HCT116 (cell line): ENCODE measurements at regions not wholly inside any gene's neighbourhood (a gene's known extent, or its start where the extent isn't known, plus 50 kb on each side); places are given as distances from the start of the nearest gene placed in this dataset.

ENCODE experiments used
- ATAC-seq: fragments of 200-7000 bp; cut with Tn5 transposase; 2 replicates; pipeline ENCODE4 v1.9.1; 2020; ENCODE audit warnings: mild to moderate bottlenecking, moderate library complexity
- BruUV-seq: library from RNA; stranded (reverse); fragments of 400-500 nt; replicated peaks from 2 replicates; lab custom pipeline; 2021; lab: Mats Ljungman, UMichigan
- CTCF ChIA-PET: fragments of 300-600 bp; sonication (Branson Sonifier 250); formaldehyde crosslinking; loops from one replicate; lab custom pipeline; 2021; ENCODE audit warnings: antibody characterized with exemption; lab: Charles Lee
- POLR2A ChIA-PET: fragments of 300-600, 350-600 bp; sonication (Branson Sonifier 250); formaldehyde crosslinking; loops from one replicate; lab custom pipeline; 2021; ENCODE audit warnings: antibody characterized with exemption; lab: Charles Lee
- RAD21 ChIA-PET, 2 experiments: fragments of 300-600 bp; sonication (Branson Sonifier 250); formaldehyde crosslinking; loops; one replicate each; lab custom pipeline; 2023; ENCODE audit warnings: low total read pairs in 2 of 2; ENCODE audit not compliant: uncharacterized antibody in 2 of 2, unreplicated experiment in 2 of 2, low non-redundant PET in 1 of 2; lab: Charles Lee
- DNase-seq: peaks from one replicate; pipeline ENCODE4 v3.0.0-alpha.2; 2010; ENCODE audit warnings: low read depth, low spot score
- H2AFZ ChIP-seq: fragments of 200-600 bp; shearing (Covaris generic), sonication (generic); 2 replicates; pipeline ENCODE4 v1.6.1; 2017; ENCODE audit warnings: low read depth, mixed run types, mixed read lengths, antibody characterized with exemption, low read length; ENCODE audit not compliant: poor library complexity, severe bottlenecking
- H3K27ac ChIP-seq: 2 replicates; pipeline ENCODE4 v1.5.1; 2012; ENCODE audit warnings: low read depth, low read length
- H3K27me3 ChIP-seq: fragments of 200-600 bp; sonication (generic); 2 replicates; pipeline ENCODE4 v1.6.1; 2016; ENCODE audit warnings: mixed run types, low read length, mixed read lengths; ENCODE audit not compliant: insufficient read depth
- H3K36me3 ChIP-seq, 2 experiments: fragments of 200-500 bp in 1 of 2; fragments of 200-600 bp in 1 of 2; sonication (Bioruptor generic) in 1 of 2; sonication (generic) in 1 of 2; 2 replicates each; pipeline versions ENCODE4 v1.5.1 to v1.6.1; 2014 to 2016; ENCODE audit warnings: low read length in 2 of 2, inconsistent platforms in 1 of 2, mixed read lengths in 1 of 2, mixed run types in 1 of 2; ENCODE audit not compliant: insufficient read depth in 2 of 2, control insufficient read depth in 1 of 2
- H3K4me1 ChIP-seq, 2 experiments: fragments of 200-600 bp in 1 of 2; sonication (generic) in 1 of 2; 2 replicates each; pipeline versions ENCODE4 v1.5.1 to v1.6.1; 2012 to 2017; ENCODE audit warnings: low read length in 2 of 2, inconsistent platforms in 1 of 2, mild to moderate bottlenecking in 1 of 2, mixed read lengths in 1 of 2, mixed run types in 1 of 2, moderate library complexity in 1 of 2; ENCODE audit not compliant: insufficient read depth in 2 of 2, control insufficient read depth in 1 of 2
- H3K4me2 ChIP-seq: fragments of 200-600 bp; sonication (generic); 2 replicates; pipeline ENCODE4 v1.6.1; 2017; ENCODE audit warnings: mixed run types, low read length, mixed read lengths
- H3K4me3 ChIP-seq, 2 experiments: fragments of 200-600 bp in 1 of 2; sonication (generic) in 1 of 2; replicated peaks in 1 of 2; 2 replicates each; pipeline ENCODE4 v1.5.1; 2011 to 2016; ENCODE audit warnings: low read length in 2 of 2, control low read depth in 1 of 2, low read depth in 1 of 2, mild to moderate bottlenecking in 1 of 2, mixed read lengths in 1 of 2, mixed run types in 1 of 2
- H3K79me2 ChIP-seq: fragments of 200-600 bp; sonication (generic); 2 replicates; pipeline ENCODE4 v1.6.1; 2017; ENCODE audit warnings: mild to moderate bottlenecking, mixed run types, low read length, moderate library complexity, mixed read lengths; ENCODE audit not compliant: insufficient read depth
- H3K9ac ChIP-seq: fragments of 200-600 bp; sonication (generic); 2 replicates; pipeline ENCODE4 v1.6.1; 2016; ENCODE audit warnings: low read length, mixed read lengths
- H3K9me2 ChIP-seq: fragments of 200-600 bp; sonication (generic), shearing (Covaris generic); 2 replicates; pipeline ENCODE4 v1.6.1; 2017; ENCODE audit warnings: mixed run types, mild to moderate bottlenecking, moderate library complexity; ENCODE audit not compliant: insufficient read depth
- H3K9me3 ChIP-seq, 2 experiments: fragments of 200-500 bp in 1 of 2; fragments of 200-600 bp in 1 of 2; sonication (Bioruptor generic) in 1 of 2; sonication (generic) in 1 of 2; 2 replicates each; pipeline ENCODE4 v1.6.1; 2014 to 2017; ENCODE audit warnings: low read length in 2 of 2, mixed read lengths in 2 of 2, inconsistent platforms in 1 of 2, low read depth in 1 of 2, mild to moderate bottlenecking in 1 of 2, mixed run types in 1 of 2, moderate library complexity in 1 of 2; ENCODE audit not compliant: control insufficient read depth in 1 of 2, insufficient read depth in 1 of 2
- H4K20me1 ChIP-seq: fragments of 200-600 bp; sonication (generic), shearing (Covaris generic); 2 replicates; pipeline ENCODE4 v1.6.1; 2017; ENCODE audit warnings: mixed run types, mild to moderate bottlenecking, moderate library complexity; ENCODE audit not compliant: insufficient read depth
- CBX3 ChIP-seq: IDR thresholded peaks from 2 replicates; pipeline ENCODE4 v1.6.1; 2012; ENCODE audit warnings: low read depth
- CEBPB ChIP-seq: IDR thresholded peaks from 2 replicates; pipeline ENCODE4 v1.6.1; 2012; ENCODE audit warnings: low read depth
- EGR1 ChIP-seq: IDR thresholded peaks from 2 replicates; pipeline ENCODE4 v1.6.1; 2012; ENCODE audit warnings: low read depth
- ELF1 ChIP-seq: IDR thresholded peaks from 2 replicates; pipeline ENCODE4 v1.6.1; 2012; ENCODE audit warnings: low read depth, borderline replicate concordance
- EZH2 ChIP-seq: fragments of 200-600 bp; sonication (generic); IDR thresholded peaks from 2 replicates; pipeline ENCODE4 v1.6.1; 2017; ENCODE audit warnings: antibody characterized with exemption, mixed run types
- JUND ChIP-seq: IDR thresholded peaks from 2 replicates; pipeline ENCODE4 v1.6.1; 2012
- RAD21 ChIP-seq: IDR thresholded peaks from 2 replicates; pipeline ENCODE4 v1.6.1; 2012; ENCODE audit warnings: low read depth, mild to moderate bottlenecking
- SIN3A ChIP-seq: IDR thresholded peaks from 2 replicates; pipeline ENCODE4 v1.6.1; 2012; ENCODE audit warnings: low read depth
- SP1 ChIP-seq: IDR thresholded peaks from 2 replicates; pipeline ENCODE4 v1.6.1; 2012; ENCODE audit warnings: low read depth
- SRF ChIP-seq: IDR thresholded peaks from 2 replicates; pipeline ENCODE4 v1.6.1; 2012; ENCODE audit warnings: low read depth
- TCF7L2 ChIP-seq: IDR thresholded peaks from 2 replicates; pipeline ENCODE4 v1.7.0; 2011; ENCODE audit warnings: borderline replicate concordance, inconsistent platforms; ENCODE audit not compliant: insufficient read depth, insufficient read length; ENCODE audit errors: extremely low read depth
- YY1 ChIP-seq: IDR thresholded peaks from 2 replicates; pipeline ENCODE4 v1.6.1; 2011; ENCODE audit warnings: low read length, low read depth, moderate library complexity, mild to moderate bottlenecking; ENCODE audit not compliant: insufficient replicate concordance; ENCODE audit errors: extremely low read depth
- ZFX ChIP-seq: fragments of 450-650 bp; IDR thresholded peaks from 2 replicates; pipeline ENCODE4 v1.6.1; 2017
- ZNF274 ChIP-seq: fragments of 200-500 bp; sonication (Bioruptor generic); IDR thresholded peaks from 2 replicates; pipeline ENCODE4 v1.6.1; 2014; ENCODE audit warnings: mild to moderate bottlenecking, low read depth, low read length, inconsistent platforms
- intact Hi-C: fragments of 100-400 bp; cut with micrococcal nuclease; formaldehyde crosslinking; loops from 2 replicates; pipeline ENCODE4 v1.10.0; 2022
- TF ChIP-seq, protein P1 (sequence below): IDR thresholded peaks from 2 replicates; pipeline ENCODE4 v1.6.1; 2012
- TF ChIP-seq, protein P2 (sequence below): IDR thresholded peaks from 2 replicates; pipeline ENCODE4 v1.6.1; 2011; ENCODE audit warnings: mild to moderate bottlenecking, low read length, moderate library complexity; ENCODE audit not compliant: insufficient replicate concordance; ENCODE audit errors: extremely low read depth

DNA sequence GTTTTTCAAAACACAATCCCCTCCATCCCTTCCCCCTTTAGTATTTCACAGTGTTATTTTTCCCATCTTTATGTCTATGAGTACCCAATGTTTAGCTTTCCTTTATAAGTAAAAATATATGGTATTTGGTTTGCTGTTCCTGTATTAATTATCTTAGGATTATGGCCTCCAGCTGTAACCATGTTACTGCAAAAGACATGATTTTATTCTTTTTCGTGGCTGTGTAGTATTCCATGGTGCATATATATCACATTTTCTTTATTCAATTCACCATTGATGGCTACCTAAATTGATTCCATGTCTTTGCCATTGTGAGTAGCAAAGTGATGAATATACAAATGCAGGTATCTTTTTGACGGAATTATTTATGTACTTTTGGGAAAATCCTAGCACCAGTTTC is 346.4 kb upstream of the CNTN5 start (continued):
- TF ChIP-seq EZH2 = no peak
- TF ChIP-seq RAD21 = no peak
- TF ChIP-seq, all 23 proteins: peak for 0

DNA sequence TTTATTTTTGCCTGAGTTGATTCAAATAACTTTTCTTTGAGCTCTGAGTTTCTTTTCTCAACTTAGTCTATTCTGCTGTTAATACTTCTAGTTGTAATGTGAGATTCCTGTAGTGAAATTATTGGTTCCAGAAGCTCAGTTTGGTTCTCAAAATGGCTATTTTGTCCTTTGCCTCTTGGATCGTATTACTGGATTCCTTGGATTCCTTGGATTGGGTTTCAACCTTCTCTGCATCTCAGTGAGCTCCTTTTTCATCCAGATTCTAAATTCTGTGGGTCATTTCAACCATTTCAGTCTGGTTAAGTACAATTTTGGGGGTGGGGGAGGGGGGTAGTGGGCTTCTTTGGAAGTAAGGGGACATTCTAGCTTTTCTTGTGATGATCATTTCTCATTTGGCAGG is 341.1 kb upstream of the CNTN5 start:
- ChIA-PET CTCF (no interaction called here), RAD21 (no interaction called here), POLR2A (no interaction called here)
- intact Hi-C loops = no loop called here
- H3K9me2 ChIP-seq = no peaks in the 10 kb centered on the region
- no peak overlapping the region for H3K27ac ChIP-seq
- H2AFZ ChIP-seq = no peak overlapping the region
- no peak overlapping the region for H3K9ac ChIP-seq
- no peak overlapping the region for H3K4me3 ChIP-seq
- H3K9me3 ChIP-seq = peaks cover 9 to 10% of the 10 kb centered on the region in 2 experiments; a peak in 2 of 4 replicates
- H3K27me3 ChIP-seq = no peaks in the 10 kb centered on the region
- H4K20me1 ChIP-seq = no peaks in the 10 kb centered on the region
- H3K4me2 ChIP-seq = no peak overlapping the region
- no peaks in the 10 kb centered on the region for H3K79me2 ChIP-seq
- no TSS peak for BruUV-seq
- TF ChIP-seq SRF (no peak), ZFX (no peak), ZNF274 (no peak), EGR1 (no peak), JUND (no peak), CBX3 (no peak), ELF1 (no peak), RAD21 (no peak), CEBPB (no peak), SIN3A (no peak), SP1 (no peak), TCF7L2 (no peak), YY1 (no peak)
- TF ChIP-seq, protein P1, sequence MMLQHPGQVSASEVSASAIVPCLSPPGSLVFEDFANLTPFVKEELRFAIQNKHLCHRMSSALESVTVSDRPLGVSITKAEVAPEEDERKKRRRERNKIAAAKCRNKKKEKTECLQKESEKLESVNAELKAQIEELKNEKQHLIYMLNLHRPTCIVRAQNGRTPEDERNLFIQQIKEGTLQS = no peak
- TF ChIP-seq, protein P2, sequence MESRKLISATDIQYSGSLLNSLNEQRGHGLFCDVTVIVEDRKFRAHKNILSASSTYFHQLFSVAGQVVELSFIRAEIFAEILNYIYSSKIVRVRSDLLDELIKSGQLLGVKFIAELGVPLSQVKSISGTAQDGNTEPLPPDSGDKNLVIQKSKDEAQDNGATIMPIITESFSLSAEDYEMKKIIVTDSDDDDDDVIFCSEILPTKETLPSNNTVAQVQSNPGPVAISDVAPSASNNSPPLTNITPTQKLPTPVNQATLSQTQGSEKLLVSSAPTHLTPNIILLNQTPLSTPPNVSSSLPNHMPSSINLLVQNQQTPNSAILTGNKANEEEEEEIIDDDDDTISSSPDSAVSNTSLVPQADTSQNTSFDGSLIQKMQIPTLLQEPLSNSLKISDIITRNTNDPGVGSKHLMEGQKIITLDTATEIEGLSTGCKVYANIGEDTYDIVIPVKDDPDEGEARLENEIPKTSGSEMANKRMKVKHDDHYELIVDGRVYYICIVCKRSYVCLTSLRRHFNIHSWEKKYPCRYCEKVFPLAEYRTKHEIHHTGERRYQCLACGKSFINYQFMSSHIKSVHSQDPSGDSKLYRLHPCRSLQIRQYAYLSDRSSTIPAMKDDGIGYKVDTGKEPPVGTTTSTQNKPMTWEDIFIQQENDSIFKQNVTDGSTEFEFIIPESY = no peak
- ATAC-seq (no peak), DNase-seq (no peak)
- no peaks in the 10 kb centered on the region for H3K36me3 ChIP-seq
- no peaks in the 10 kb centered on the region for H3K4me1 ChIP-seq
